HG03460 (cell line): ENCODE measurements at regions not wholly inside any gene's neighbourhood (a gene's known extent, or its start where the extent isn't known, plus 50 kb on each side); places are given as distances from the start of the nearest gene placed in this dataset.

ENCODE experiments used
- ATAC-seq: cut with Tn5 transposase; IDR thresholded peaks from one replicate; pipeline ENCODE4 v1.9.1; 2021; ENCODE audit not compliant: unreplicated experiment

- no peak for ATAC-seq
These were observed 104.1 kb upstream of the PALS2 start for GRCh38 chr7:24469118-24469517.

GRCh38 chr7:24472093-24472492, 101.2 kb upstream of the PALS2 start:
- no peak for ATAC-seq

GRCh38 chr7:24475166-24475961, 97.9 kb upstream of the PALS2 start:
- no peak for ATAC-seq

- no peak for ATAC-seq
These were observed 97.0 kb upstream of the PALS2 start for GRCh38 chr7:24476227-24476626.

- ATAC-seq = no peak
These were observed 95.7 kb upstream of the PALS2 start for GRCh38 chr7:24477398-24478136.

GRCh38 chr7:24478137-24478655, 95.1 kb upstream of the PALS2 start:
- no peak for ATAC-seq

GRCh38 chr7:24480501-24480900, 92.8 kb upstream of the PALS2 start:
- no peak for ATAC-seq

- ATAC-seq = no peak
These were observed 89.4 kb upstream of the PALS2 start for GRCh38 chr7:24483804-24484203.

- ATAC-seq = no peak
These were observed 80.7 kb upstream of the PALS2 start for GRCh38 chr7:24492576-24492975.

GRCh38 chr7:24494832-24495231, 78.4 kb upstream of the PALS2 start:
- no peak for ATAC-seq

- no peak for ATAC-seq
These were observed 77.2 kb upstream of the PALS2 start for GRCh38 chr7:24496036-24496435.

- no peak for ATAC-seq
These were observed 74.8 kb upstream of the PALS2 start for GRCh38 chr7:24498439-24498838.

- no peak for ATAC-seq
These were observed 73.4 kb upstream of the PALS2 start for GRCh38 chr7:24499871-24500270.

GRCh38 chr7:24500599-24500998, 72.7 kb upstream of the PALS2 start:
- ATAC-seq = no peak

GRCh38 chr7:24501009-24501408, 72.2 kb upstream of the PALS2 start:
- no peak for ATAC-seq

- no peak for ATAC-seq
These were observed 71.7 kb upstream of the PALS2 start for GRCh38 chr7:24501443-24502134.

- ATAC-seq = no peak
These were observed 71.1 kb upstream of the PALS2 start for GRCh38 chr7:24502135-24502488.

GRCh38 chr7:24503506-24503905, 69.7 kb upstream of the PALS2 start:
- ATAC-seq = no peak

GRCh38 chr7:24504040-24504439, 69.2 kb upstream of the PALS2 start:
- ATAC-seq = no peak

GRCh38 chr7:24504836-24505235, 68.4 kb upstream of the PALS2 start:
- ATAC-seq = no peak

- ATAC-seq = no peak
These were observed 67.3 kb upstream of the PALS2 start for GRCh38 chr7:24505968-24506367.

GRCh38 chr7:24508316-24508715, 64.9 kb upstream of the PALS2 start:
- ATAC-seq = no peak
